Astrocyte of the cerebellum (primary cell): ENCODE measurements at regions not wholly inside any gene's neighbourhood (a gene's known extent, or its start where the extent isn't known, plus 50 kb on each side); places are given as distances from the start of the nearest gene placed in this dataset.
A peak's percentile ranks its signal among the peaks of the same experiment; 100 is the strongest.
"Not testable (repeated sequence)": the region's sequence is repeated elsewhere in the genome, so short reads cannot be mapped to it uniquely, and the experiment has no call there.

Experiments
- DNase-seq: peaks from one replicate; pipeline ENCODE4 v3.0.0-alpha.2; 2011; ENCODE audit warnings: low read depth
- H3K4me3 ChIP-seq: 2 replicates; pipeline ENCODE4 v1.5.1; 2011; ENCODE audit warnings: mild to moderate bottlenecking, low read depth, low read length, moderate library complexity
- CTCF ChIP-seq: IDR thresholded peaks from 2 replicates; pipeline ENCODE4 v1.5.1; 2012; ENCODE audit warnings: low read length, low read depth, moderate library complexity, mild to moderate bottlenecking; ENCODE audit errors: missing control alignments
- in situ Hi-C: cut with HindIII; loops from 2 replicates; pipeline ENCODE4 v1.10.0; 2017; ENCODE audit warnings: low sequenced_read_pairs

- H3K4me3 ChIP-seq = no peak overlapping the region
- no peak for DNase-seq
- in situ Hi-C loops = no loop called here
- no peak for TF ChIP-seq CTCF
Measured at GRCh38 chr7:124113045-124113444, 80.2 kb upstream of the TMEM229A start.

- no peak overlapping the region for H3K4me3 ChIP-seq
- no peak for DNase-seq
- in situ Hi-C loops = no loop called here
- TF ChIP-seq CTCF = no peak
Measured at GRCh38 chr7:124106575-124106974, 73.7 kb upstream of the TMEM229A start.

- TF ChIP-seq CTCF = peak; percentile 38
- in situ Hi-C loops = no loop called here
- no peak overlapping the region for H3K4me3 ChIP-seq
- DNase-seq = no peak
Measured at GRCh38 chr7:124101173-124101768, 68.4 kb upstream of the TMEM229A start.

GRCh38 chr7:124100190-124100589 lies 67.3 kb upstream of the TMEM229A start:
- no peak for TF ChIP-seq CTCF
- in situ Hi-C loops = no loop called here
- no peak overlapping the region for H3K4me3 ChIP-seq
- DNase-seq = no peak

- in situ Hi-C loops = loop anchor here (10.0 kb wide), 1 partner anchor 95 kb away; no protein-coding TSS in a partner anchor
- not testable (repeated sequence) for DNase-seq, H3K4me3 ChIP-seq
Measured at GRCh38 chr7:124099585-124099984, 66.7 kb upstream of the TMEM229A start.

- in situ Hi-C loops = loop anchor here (10.0 kb wide), 1 partner anchor 85 kb away; no protein-coding TSS in a partner anchor
- no peak overlapping the region for H3K4me3 ChIP-seq
- DNase-seq = no peak
- TF ChIP-seq CTCF = no peak
Measured at GRCh38 chr7:124089621-124090020, 56.8 kb upstream of the TMEM229A start.

GRCh38 chr7:124088590-124088989 lies 55.7 kb upstream of the TMEM229A start:
- no peak overlapping the region for H3K4me3 ChIP-seq
- TF ChIP-seq CTCF = no peak
- no peak for DNase-seq
- in situ Hi-C loops = no loop called here
